COLO829 (cell line): ENCODE measurements at regions not wholly inside any gene's neighbourhood (a gene's known extent, or its start where the extent isn't known, plus 50 kb on each side); places are given as distances from the start of the nearest gene placed in this dataset.

Experiments used
- DNase-seq: peaks from one replicate; pipeline ENCODE4 v3.0.0; 2012; ENCODE audit warnings: low spot score

DNA sequence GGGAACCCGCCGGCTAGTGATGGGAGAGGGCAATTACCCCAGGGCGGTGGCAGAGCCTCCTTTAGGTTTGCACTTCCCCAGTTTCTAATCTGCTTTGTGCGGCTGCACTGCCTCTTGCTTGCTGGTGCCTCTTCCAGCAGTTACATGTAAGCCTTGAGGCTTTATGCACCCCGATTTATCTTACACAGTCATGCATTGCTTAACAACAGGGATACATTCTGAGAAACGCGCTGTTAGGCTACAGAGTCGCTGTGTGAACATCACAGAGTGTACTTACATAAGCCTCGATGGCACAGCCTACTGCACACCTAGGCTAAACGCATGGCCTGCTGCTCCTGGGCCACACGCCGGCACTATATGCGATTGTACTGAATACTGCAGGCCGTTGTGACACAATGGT, 155.6 kb upstream of the MKI67 start:
- no peak for DNase-seq

DNA sequence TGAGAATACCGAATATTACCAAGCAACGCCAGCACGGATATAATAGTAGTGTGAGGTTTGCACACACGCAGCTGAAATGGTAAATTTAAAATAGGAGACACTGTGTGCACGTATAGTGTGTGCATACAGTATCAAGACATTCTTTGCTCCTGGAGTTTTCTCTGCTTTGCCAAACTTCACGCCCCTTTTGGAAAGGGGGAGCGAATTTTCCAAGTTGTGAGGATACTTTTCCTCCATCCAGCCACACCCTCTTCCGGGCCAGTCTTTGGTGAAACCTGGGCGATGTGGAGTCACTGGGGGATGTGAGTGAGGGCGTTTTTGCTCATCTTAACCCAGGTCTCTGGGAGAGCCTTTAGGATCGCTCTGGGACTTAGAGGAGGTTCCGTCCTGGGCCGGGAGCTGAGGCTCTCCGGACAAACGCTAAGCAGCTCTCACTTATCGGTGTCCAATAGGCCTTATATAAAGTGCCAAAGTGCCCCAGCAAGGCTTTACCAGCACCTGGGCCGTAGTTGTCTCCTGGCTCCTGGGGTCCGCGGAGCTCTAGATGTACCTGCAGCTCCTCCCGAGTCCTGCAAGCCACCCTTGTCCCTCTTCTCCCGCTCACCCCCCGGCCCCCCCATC, 160.0 kb upstream of the MKI67 start:
- DNase-seq, result no peak

DNA sequence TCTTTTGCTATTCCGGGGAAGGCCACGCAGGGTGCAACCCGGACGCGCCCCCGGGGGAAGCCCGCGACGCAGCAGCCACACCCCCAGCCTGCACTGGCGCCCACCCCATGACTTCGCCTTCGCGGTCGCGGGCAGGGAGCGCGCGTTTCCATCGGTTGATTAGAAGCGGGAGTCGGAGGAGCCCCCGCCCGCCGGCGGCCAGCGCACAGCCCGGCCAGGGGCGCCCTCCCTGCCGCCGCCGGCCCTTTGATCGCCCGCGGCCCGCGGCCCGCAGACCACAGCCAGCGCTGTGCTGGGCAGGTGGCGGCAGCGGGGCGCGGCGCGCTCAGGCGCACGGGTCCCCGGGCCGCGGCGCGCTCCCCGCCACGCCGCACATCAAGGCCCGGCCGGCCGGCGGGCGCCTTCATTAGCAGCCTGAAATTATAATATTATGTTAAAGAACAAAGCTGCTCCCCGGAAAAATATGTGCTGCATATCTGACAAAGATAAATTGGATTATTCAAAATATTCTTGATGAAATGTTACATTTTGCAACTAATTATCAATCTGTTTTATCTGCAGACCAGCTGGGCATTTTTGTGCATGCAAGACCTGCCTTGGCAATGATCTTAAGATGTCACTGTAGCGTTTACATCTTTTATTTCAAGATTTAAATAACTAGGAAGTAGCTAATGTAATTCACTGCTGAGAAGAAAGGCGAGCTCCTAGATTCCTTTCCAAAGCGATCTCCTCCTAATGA, 160.7 kb upstream of the MKI67 start:
- DNase-seq, result no peak

DNA sequence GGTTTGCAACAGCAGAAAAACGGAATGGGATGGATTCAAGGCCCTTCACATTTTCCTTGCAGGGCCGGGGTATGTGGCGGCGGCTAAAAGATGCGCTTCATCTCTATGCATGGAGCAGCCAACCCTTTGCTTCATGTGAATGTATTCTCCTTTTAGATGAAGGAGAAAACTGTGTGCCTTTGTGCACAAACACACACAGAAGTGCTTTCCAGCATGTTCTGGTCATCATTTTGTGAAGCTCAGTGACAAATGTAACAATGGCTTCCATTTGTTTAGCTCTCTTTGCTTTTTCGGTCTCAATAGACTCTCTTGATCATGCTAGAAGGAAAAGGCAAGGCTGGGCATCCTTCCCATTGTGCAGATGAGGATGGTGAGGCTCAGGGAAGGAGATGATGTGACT, 161.7 kb upstream of the MKI67 start:
- DNase-seq, result no peak

DNA sequence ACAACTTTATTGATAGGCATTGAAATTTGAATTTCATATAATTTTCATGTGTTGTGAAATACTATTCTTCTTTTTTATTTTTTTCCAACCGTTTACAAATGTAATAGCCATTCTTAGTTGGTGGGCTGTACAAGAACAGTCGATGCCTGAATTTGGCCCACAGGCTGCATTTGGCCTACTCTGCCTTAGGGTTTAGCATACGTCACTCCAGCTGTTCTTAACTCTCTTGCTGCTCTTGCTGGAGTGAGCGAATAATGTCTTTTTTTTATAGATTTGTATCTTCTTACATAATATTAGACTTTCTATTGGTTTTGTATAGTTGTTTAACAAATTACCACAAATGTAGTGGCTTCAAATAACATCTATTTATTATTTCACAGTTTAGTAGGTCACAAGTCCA, 163.4 kb upstream of the MKI67 start:
- no peak for DNase-seq

DNA sequence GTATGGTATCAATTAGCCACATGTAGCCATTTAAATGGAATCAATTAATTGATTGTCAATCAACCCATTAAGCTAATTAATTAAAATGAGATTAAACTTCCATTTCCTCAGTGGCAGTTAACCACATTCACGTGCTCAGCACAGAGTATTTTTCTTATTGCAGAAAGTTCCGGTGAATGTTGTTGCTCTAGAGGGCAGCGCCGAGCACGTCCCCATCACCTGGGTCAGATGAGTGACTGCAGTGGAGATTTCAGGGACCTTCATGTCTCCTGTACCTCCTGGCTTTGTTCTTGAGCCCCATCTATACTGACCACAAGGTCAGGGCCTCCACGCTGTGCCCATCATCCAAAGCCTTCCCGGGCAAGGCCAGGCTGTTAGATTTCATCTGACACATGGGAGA, 168.8 kb upstream of the MKI67 start:
- no peak for DNase-seq

DNA sequence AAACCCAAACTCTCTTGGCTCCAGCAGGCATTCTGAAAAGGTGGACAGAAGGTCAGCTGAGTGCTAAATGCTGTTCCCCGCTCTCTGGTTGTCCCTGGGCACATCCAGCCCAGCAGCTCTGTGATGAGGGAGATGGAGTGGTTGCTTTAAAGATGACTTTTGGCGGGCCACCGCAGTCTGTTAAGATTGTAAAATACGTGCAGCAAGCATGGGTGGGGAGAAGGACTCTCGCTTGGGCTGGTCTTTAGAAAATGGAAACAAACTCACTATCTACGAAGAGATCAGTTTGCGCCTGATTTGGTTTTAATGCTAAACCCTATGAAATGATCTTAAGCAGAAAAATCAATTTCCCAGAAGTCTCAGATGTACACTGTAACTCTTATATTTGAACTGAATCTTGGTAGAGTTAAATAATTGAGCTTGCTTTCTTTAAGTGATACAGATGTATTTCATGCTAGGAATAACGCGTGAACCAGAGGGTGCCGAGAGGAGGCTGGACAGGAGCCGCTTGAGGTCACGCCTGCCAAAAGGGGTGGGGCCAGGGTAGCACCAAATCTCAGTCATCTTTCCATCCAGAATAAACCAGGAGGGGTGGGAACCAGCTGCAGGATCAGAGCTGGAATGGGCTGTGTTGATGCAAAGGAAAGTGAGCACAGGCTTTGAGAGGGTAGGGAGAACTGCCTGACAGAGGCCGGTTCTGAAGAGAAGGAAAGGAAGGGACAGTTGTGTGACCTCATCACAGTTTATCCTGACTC, 170.2 kb upstream of the MKI67 start:
- no peak for DNase-seq

DNA sequence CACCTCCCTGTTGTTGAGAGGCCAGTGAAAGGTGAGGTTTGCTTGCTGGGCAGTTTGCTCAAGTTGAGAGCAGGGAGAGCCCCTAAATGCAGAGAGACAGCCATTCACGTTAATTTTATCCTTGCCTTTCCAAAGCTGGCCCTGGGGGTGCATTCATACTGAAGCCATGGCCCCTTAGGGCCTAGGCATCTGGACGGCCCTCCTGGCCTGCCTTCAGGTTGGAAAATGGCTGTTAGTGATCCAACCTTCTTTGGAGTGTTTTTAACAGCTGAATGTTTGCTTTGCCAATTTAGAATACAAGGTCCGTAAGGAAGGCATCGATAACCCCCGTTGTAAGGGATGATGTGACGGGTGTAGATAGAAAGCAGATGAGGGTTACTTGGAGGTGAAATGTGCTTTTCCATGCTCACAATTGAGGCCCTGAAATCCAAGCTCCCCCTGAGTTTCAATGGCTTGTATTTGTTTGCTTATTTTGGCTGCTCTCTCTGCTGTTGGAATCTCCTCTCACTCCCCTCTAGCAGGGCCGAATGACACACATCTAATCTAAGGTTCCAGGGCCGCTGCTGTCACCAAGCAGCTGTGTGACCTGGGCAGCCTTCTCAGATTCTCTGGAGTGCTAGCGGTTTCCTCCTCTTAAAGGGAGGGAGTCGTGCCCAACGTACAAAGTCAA, 171.6 kb upstream of the MKI67 start:
- no peak for DNase-seq

DNA sequence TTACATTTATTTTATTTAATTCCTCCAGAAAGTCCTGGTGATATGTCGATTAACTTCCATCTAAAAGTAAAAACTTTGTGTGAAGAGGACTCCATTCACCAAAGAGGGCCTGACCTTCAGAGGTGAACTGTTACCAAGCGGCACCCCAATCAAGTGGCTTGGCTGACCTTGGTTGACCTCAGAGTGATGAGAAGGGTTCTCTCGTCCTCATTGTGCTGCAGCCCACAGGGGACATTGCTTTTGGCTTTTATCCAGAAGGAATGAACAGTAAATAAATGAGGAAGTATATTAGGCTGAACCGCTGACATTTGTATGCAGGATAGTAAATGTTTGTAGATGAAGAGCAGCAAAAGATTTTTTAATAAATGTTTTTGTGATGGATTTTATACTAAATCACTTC, 172.4 kb upstream of the MKI67 start:
- no peak for DNase-seq

DNA sequence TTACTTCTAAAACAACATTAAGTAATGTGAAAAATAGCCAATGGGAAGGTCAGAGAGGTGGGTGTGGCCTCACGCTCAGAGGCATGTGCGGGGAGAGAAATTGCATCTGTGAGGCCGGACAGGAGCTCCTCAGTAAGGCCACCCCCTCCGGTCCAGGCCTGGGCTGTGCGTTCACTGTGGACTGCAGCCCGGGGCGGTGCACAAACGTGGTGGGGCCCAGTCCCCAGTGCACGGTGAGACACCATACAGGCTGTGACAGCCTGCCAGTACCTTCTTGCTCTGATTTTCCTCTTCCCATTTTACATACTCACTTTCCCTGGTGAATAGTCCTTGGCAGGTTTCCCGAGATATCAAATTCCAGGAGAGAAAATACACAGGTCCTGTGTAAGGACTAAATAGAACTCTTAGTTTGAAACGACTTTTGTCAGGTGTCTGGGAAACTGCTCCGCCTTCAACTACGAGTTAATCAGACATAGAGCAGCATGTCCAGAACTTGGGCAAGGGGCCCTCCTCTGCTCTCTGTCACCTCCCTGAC, 174.1 kb upstream of the MKI67 start:
- no peak for DNase-seq

DNA sequence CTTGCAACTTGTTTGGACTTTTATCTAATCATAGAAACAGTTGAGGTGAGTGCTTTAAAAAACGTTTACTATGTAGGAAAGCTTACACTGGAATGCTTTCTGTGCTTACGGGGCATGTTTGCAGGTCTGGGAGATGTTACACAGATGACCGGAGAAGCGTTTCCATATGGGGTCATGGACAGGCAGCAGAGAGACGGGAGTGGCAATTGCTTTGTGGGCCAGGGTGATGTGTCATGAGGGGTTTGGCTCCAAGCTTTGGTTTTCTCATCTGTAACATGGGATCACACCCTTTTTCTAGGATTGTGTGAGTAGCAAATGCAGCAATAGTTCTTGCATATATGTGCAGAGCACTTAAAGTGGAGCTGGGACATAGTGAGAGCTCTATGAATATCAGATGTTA, 174.8 kb upstream of the MKI67 start:
- DNase-seq, result no peak

DNA sequence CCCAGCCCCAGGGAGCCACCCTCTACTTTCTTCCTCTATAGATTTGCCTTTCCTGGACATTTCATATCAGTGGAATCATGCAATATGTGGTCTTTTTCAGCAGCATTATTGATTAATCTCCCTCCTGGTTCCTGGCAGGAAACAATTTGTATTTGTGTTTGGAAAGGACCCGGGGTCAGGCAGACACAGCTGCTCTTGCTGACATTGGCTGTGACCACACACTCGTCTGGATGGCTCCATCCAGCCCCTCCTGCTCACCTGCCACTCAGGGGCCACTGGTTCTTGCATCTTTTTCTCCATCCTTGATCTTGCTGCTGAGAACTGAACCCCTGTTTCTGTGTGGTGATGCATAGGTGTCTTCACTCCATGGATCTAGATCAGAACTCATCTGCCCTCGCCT, 176.6 kb upstream of the MKI67 start:
- no peak for DNase-seq

DNA sequence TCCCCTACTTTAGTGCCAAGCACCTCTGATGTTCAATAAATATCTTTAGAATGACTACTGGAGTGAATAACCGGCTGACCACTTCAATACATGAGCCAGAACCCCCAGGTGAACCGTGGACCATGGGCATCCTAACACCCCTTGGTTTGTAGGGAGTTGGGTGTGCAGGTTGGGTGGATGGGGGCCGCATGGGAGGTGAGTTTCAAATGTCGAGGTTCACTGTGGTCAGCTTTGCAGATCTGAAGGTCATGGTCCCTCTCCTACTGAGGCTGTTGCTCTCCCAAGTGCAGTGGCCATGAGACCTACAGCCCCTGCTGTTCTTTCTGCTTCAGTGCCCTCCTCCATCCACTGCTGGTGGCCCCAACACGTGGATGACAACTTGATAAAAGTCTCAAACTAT, 178.0 kb upstream of the MKI67 start:
- DNase-seq, result no peak

DNA sequence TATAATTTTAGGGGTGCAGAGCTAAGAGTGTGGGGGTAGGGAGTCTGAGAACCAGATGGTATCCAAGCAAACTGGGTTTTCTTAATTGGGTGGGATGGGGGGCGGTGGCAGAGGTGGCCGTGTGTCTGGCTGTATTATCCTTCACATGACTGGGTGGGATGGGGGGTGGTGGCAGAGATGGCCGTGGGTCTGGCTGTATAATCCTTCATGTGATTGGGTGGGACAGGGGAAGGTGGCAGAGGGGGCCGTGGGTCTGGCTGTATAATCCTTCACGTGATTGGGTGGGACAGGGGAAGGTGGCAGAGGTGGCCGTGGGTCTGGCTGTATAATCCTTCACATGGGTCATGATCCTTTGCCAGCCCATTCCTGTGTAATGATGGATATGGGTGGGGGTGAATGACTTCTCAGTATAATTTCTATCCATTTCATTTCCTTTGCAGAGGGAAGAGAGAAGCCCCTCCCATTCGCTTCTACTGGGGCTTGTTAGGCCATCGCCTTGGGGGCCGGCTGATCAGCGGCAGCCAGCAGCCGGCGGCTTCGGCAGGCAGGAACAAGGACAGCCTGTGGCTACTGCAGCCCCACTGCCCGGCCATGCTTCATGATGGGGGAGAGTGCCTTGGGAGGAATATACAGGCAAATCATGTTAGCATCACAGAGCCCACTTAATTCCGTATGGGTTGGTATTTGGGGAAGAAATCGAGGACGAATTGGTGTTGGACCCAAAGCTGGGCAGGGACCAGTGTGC, 179.6 kb upstream of the MKI67 start:
- DNase-seq, result no peak

DNA sequence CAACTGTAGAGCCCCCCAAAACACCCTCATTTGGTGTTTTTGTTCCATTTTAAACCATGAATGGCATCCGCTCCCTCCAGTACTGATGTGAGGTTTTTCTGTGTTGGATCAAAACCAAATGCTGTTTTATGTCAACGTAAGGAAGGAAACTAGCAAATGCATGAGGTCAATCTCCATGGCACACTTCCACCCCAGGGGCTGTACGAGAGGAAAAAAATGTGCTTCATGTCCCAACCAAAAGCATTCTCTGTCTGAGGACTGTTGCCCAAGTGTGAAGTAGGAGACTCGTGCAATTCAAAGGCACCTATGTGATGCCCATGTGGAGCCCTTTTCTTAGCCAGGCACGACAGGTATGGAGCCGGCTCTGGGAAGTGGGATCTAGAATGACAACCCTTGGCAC, 180.3 kb upstream of the MKI67 start:
- no peak for DNase-seq

DNA sequence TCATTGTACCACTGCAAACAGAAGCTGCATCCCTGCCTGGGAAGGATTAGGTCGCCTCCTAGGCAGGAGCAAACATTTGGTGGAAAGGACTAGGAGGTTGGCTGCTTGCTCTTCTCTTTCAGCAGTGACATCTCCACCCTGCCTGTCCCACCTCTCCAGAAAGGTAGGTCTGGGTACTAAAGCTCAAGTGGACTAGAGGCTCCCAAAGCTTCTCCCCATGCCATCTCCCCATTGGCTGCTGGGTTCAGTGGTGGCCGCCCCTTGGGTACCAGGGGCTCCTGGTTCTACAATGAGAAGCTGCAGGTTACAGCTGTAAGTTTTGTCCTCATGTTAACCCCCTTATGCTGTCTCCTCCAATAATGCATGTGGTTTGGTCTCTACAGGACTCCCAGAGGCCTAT, 180.7 kb upstream of the MKI67 start:
- no peak for DNase-seq

DNA sequence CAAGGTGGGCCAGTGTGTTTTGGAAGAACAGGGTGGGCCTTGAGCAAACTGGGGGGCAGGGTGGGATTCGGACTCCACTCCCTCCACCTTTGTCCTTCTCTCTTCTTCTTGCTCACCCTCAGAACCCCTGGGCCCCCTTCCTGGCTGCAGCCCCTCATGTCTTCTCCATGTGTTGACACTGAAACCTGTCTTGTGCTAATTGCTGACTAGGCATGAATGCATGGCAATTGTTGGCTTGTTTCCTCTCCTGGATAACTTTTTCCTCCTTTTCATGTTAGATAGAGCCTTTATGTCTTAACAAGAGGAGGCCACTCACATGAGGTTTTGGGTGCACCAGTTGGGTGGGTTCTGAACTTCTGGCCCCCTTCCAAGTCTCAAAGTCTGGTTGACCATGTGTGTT, 181.6 kb upstream of the MKI67 start:
- no peak for DNase-seq

DNA sequence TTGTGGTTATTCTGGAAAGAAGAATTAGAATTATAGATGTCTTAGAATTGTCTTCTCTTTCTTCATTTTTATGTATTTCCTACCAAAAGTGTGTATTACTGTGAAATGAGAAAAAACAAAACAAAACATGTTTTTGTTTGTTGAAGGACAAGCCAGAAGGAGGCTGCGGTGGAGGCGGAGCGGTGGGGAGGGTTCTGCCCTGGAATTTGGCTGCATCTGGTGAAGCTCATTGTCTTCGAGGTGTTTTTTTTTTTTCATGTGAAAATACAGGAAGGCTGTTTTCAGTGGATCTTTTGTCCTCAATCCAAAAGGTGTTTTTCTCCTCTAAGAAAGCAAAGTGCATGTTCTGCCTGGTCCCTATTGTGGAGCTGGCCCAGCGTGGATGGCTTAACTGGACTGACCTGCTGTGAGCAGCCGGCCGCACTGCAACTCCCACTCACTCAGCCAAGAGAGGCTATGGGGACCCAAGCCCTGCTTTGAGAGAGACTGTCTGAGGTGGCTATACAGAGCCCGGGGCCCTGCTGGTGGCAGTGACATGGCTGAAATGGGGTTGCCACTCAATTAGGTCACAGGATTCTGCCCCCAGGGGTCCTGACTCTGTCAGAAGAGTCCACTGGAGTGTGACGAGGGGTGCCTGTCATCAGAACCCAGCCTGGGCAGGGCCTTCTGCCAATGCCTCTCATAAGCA, 184.9 kb upstream of the MKI67 start:
- no peak for DNase-seq

DNA sequence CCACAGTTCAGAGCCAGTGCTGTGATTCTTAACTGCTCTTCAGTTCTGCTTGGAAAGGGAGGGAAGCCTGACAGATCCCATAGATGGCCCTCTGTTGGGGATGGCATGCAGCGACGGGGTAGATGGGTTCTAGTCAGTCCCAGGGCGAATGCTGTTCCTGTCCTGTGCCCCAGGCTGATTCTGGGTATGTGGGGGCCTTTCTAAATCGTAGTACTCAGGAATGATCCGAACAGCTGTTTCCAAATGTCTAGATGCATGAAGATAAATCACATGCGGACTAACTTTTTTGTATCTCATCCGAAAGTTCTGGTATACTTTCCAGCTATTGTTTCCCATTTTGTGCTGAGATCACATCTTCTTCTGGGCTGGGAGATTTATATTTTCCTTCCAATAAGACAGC, 186.0 kb upstream of the MKI67 start:
- DNase-seq, result no peak

DNA sequence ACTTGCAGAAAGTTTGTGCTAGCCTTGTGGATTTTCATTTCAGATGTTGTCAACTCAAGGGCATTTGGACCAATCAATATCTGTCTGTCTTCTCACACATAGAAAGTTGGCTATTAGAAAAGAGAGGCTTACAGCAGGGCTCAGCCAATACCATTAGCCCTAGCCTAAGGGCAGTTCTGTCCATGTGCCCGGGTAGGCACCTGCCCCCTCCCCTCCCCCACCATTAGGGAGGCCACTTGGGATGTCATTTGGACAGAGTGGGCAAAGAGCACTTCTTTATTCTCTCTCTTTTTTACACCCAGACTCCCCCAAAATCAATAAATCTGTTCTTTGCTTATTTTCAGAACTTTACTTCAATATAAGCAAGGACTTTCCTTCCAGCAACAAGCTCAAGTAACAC, 188.5 kb upstream of the MKI67 start:
- no peak for DNase-seq

DNA sequence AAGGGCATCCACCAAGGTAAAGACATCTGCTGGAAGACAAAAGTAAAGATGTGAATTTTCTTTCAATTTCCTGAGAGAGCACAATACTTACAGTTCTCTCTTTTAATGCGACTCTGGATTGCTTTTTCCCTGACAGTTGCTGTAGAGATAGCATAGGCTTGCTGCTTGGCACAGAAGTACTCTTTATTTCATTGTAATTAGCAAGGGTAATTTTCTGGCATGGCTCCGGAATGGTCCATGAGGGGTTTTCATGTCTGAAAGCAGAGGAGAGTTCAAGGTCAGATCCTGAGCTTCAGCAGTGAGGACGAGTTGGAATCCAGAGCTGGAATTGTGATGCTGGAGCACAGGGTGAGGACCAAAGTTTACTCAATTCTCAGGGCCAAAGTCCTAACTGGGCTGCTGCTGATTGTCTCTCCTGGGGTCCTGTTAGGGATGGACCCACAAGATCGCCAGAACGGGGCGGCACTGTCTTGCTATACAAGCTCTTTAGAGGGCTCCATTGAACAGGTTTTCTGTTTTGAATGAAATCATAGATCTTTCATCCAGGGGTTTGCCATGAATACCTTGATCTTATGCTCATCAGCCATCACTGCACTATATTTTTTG, 190.0 kb upstream of the MKI67 start:
- no peak for DNase-seq
